Caco-2 (cell line): ENCODE measurements at regions not wholly inside any gene's neighbourhood (a gene's known extent, or its start where the extent isn't known, plus 50 kb on each side); places are given as distances from the start of the nearest gene placed in this dataset.

Experiments used
- BruUV-seq: library from RNA; stranded (reverse); fragments of 400-500 nt; replicated peaks from 2 replicates; lab custom pipeline; 2021; lab: Mats Ljungman, UMichigan
- CTCF ChIA-PET: fragments of 300-600 bp; sonication (Branson Sonifier 250); formaldehyde crosslinking; loops from one replicate; lab custom pipeline; 2022; ENCODE audit warnings: antibody characterized with exemption; lab: Charles Lee
- POLR2A ChIA-PET: fragments of 300-600 bp; sonication (Branson Sonifier 250); formaldehyde crosslinking; loops from one replicate; lab custom pipeline; 2022; ENCODE audit warnings: antibody characterized with exemption; lab: Charles Lee
- DNase-seq, 2 experiments: peaks; one replicate each; pipeline versions ENCODE4 v3.0.0 to v3.0.0-alpha.2; 2020 to 2022
- H3K27me3 ChIP-seq: replicated peaks from 2 replicates; pipeline ENCODE4 v1.6.0; 2011; ENCODE audit warnings: low read length; ENCODE audit not compliant: control insufficient read depth, insufficient read depth
- H3K36me3 ChIP-seq: 2 replicates; pipeline ENCODE4 v1.5.1; 2011; ENCODE audit warnings: low read length; ENCODE audit not compliant: control insufficient read depth, insufficient read depth
- H3K4me1 ChIP-seq: fragments of 250-450 bp; sonication (Bioruptor Pico); 2 replicates; pipeline ENCODE4 v1.5.1; 2020; ENCODE audit warnings: mild to moderate bottlenecking
- H3K4me3 ChIP-seq: 2 replicates; pipeline ENCODE4 v1.5.1; 2011; ENCODE audit warnings: low read depth, mild to moderate bottlenecking, control low read depth, low read length
- H3K9me3 ChIP-seq: fragments of 250-450 bp; sonication (Bioruptor Pico); 2 replicates; pipeline ENCODE4 v1.5.1; 2020; ENCODE audit warnings: mild to moderate bottlenecking, moderate library complexity
- H3K27ac Mint-ChIP-seq: one replicate; pipeline ENCODE4 v1.8.0; 2022; ENCODE audit warnings: mixed read lengths; ENCODE audit not compliant: unreplicated experiment
- H3K27me3 Mint-ChIP-seq: one replicate; pipeline ENCODE4 v1.8.0; 2022; ENCODE audit warnings: mixed read lengths; ENCODE audit not compliant: insufficient read depth, unreplicated experiment
- H3K36me3 Mint-ChIP-seq: one replicate; pipeline ENCODE4 v1.8.0; 2022; ENCODE audit warnings: mild to moderate bottlenecking, mixed read lengths; ENCODE audit not compliant: insufficient read depth, unreplicated experiment
- H3K4me1 Mint-ChIP-seq: one replicate; pipeline ENCODE4 v1.8.0; 2022; ENCODE audit warnings: low read depth, mixed read lengths; ENCODE audit not compliant: unreplicated experiment
- H3K4me3 Mint-ChIP-seq: one replicate; pipeline ENCODE4 v1.8.0; 2022; ENCODE audit warnings: mild to moderate bottlenecking, moderate library complexity, mixed read lengths; ENCODE audit not compliant: unreplicated experiment
- H3K9me3 Mint-ChIP-seq: one replicate; pipeline ENCODE4 v1.8.0; 2022; ENCODE audit warnings: mixed read lengths; ENCODE audit not compliant: unreplicated experiment
- intact Hi-C: fragments of 100-400 bp; cut with micrococcal nuclease; formaldehyde crosslinking; loops from one replicate; pipeline ENCODE4 v1.10.0; 2022; ENCODE audit not compliant: unreplicated experiment
- TF ChIP-seq, protein P1 (sequence below), 2 experiments: fragments of 200-600 bp in 1 of 2; IDR thresholded peaks; 1 replicate in 1 of 2; 2 replicates in 1 of 2; pipeline versions ENCODE4 v1.5.1 to v1.8.0; 2011 to 2022; ENCODE audit warnings: antibody characterized with exemption in 1 of 2, control low read depth in 1 of 2, inconsistent platforms in 1 of 2, low read depth in 1 of 2, low read length in 1 of 2, mild to moderate bottlenecking in 1 of 2, moderate library complexity in 1 of 2; ENCODE audit not compliant: insufficient read depth in 1 of 2, severe bottlenecking in 1 of 2, unreplicated experiment in 1 of 2

DNA sequence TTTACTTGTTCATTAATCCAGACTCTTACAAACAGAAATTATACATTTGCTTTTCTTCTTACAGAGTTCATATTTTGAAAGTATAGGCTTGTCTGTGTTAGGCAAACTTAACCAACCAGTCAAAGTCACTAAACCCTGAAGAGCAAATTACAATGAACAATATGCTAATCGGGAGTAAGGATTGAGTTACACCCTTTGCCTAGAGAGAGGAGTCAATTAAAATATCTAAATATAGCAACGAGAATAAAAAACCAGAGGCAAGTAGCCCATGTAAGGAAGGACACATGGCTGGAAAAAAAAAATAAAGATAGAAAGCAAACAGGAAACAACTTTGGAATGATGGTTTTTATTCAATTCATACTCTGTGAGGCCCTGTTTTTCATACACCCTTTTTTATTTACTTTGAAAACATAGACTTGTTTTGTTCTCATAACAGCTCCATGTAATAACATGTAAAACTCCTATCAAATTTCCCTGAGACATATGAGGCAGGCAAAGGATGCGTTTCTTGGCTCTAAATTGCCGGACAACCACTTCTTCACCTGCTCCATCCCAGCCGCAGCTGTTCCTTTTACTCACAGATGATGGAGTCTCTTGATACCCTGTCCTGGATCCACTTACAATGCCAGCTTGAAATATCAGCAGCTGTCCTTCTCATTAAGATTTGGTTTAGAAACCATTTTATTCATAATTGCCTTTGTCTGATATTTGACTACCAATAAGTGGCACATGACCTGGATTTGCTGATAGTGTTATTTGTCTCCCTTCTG, 767.7 kb upstream of the GCFC2 start:
- Histone ChIP-seq H3K4me3 (no peak overlapping the region), H3K36me3 (no peaks in the 10 kb centered on the region), H3K9me3 (no peaks in the 10 kb centered on the region; the same call in 1 of the 2 replicates), H3K27me3 (no peaks in the 10 kb centered on the region), H3K4me1 (no peaks in the 10 kb centered on the region)
- Mint-ChIP-seq H3K27me3 (peaks cover 4% of the 10 kb centered on the region), H3K4me1 (no peaks in the 10 kb centered on the region), H3K27ac (no peak overlapping the region), H3K9me3 (no peaks in the 10 kb centered on the region), H3K36me3 (no peaks in the 10 kb centered on the region), H3K4me3 (no peak overlapping the region)
- ChIA-PET CTCF (no interaction called here), POLR2A (no interaction called here)
- DNase-seq = no peak
- TF ChIP-seq, protein P1, sequence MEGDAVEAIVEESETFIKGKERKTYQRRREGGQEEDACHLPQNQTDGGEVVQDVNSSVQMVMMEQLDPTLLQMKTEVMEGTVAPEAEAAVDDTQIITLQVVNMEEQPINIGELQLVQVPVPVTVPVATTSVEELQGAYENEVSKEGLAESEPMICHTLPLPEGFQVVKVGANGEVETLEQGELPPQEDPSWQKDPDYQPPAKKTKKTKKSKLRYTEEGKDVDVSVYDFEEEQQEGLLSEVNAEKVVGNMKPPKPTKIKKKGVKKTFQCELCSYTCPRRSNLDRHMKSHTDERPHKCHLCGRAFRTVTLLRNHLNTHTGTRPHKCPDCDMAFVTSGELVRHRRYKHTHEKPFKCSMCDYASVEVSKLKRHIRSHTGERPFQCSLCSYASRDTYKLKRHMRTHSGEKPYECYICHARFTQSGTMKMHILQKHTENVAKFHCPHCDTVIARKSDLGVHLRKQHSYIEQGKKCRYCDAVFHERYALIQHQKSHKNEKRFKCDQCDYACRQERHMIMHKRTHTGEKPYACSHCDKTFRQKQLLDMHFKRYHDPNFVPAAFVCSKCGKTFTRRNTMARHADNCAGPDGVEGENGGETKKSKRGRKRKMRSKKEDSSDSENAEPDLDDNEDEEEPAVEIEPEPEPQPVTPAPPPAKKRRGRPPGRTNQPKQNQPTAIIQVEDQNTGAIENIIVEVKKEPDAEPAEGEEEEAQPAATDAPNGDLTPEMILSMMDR (IDR thresholded peaks at IDR 0.05; ENCODE audit: insufficient read depth in 1 of 2, low read depth in 1 of 2, low read length in 1 of 2, severe bottlenecking in 1 of 2, unreplicated experiment in 1 of 2) = no peak
- no TSS peak for BruUV-seq
- intact Hi-C loops = no loop called here

GRCh38 chr2:76472946-76473345, 762.2 kb upstream of the GCFC2 start:
- H3K4me3 ChIP-seq = no peak overlapping the region
- intact Hi-C loops = no loop called here
- H3K27me3 Mint-ChIP-seq = no peaks in the 10 kb centered on the region
- H3K27me3 ChIP-seq = no peaks in the 10 kb centered on the region
- H3K4me3 Mint-ChIP-seq = no peak overlapping the region
- TF ChIP-seq, protein P1 (IDR thresholded peaks at IDR 0.05; ENCODE audit: insufficient read depth in 1 of 2, low read depth in 1 of 2, low read length in 1 of 2, severe bottlenecking in 1 of 2, unreplicated experiment in 1 of 2) = no peak
- H3K9me3 Mint-ChIP-seq = no peaks in the 10 kb centered on the region
- H3K36me3 ChIP-seq = no peaks in the 10 kb centered on the region
- no peaks in the 10 kb centered on the region for H3K36me3 Mint-ChIP-seq
- H3K9me3 ChIP-seq = no peaks in the 10 kb centered on the region; the same call in 1 of the 2 replicates
- ChIA-PET CTCF (no interaction called here), POLR2A (no interaction called here)
- H3K4me1 ChIP-seq = no peaks in the 10 kb centered on the region
- no peak overlapping the region for H3K27ac Mint-ChIP-seq
- no peak for DNase-seq
- BruUV-seq = no TSS peak
- H3K4me1 Mint-ChIP-seq = no peaks in the 10 kb centered on the region

DNA sequence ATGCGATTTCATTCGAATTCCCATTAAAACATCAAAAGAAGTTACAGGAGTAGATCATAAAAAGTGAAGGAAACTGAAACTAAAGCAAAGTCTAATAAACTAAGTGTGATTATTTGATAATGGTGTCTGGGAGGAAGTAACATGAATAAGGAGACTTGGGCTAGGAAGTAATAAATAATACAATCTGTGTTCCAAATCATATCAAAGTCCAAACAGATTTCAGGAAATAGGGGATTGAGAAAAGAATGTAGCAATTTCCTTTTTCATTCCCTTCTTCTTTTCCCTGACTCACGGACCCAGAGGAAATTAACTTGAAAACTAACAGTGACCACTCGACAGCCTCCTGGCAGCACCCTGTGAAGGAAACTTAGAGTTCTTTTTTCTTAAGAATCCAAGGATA, 758.4 kb upstream of the GCFC2 start:
- no peaks in the 10 kb centered on the region for H3K9me3 ChIP-seq
- POLR2A ChIA-PET = no interaction called here
- intact Hi-C loops = loop anchor here (10.0 kb wide), 1 partner anchor 684 kb away; no protein-coding TSS in a partner anchor
- H3K27me3 ChIP-seq = no peaks in the 10 kb centered on the region
- H3K36me3 ChIP-seq = no peaks in the 10 kb centered on the region
- TF ChIP-seq, protein P1 (IDR thresholded peaks at IDR 0.05; ENCODE audit: insufficient read depth in 1 of 2, low read depth in 1 of 2, low read length in 1 of 2, severe bottlenecking in 1 of 2, unreplicated experiment in 1 of 2) = no peak
- Mint-ChIP-seq H3K4me1 (no peaks in the 10 kb centered on the region), H3K36me3 (no peaks in the 10 kb centered on the region), H3K9me3 (no peaks in the 10 kb centered on the region), H3K4me3 (no peak overlapping the region), H3K27ac (no peak overlapping the region), H3K27me3 (no peaks in the 10 kb centered on the region)
- BruUV-seq = no TSS peak
- no peaks in the 10 kb centered on the region for H3K4me1 ChIP-seq
- no peak for DNase-seq
- no peak overlapping the region for H3K4me3 ChIP-seq
- CTCF ChIA-PET = no interaction called here
